Fibroblast of lung (primary cell): ENCODE measurements at regions not wholly inside any gene's neighbourhood (a gene's known extent, or its start where the extent isn't known, plus 50 kb on each side); places are given as distances from the start of the nearest gene placed in this dataset.

ENCODE experiments used
- DNase-seq, 2 donors: peaks; one replicate each; pipeline versions ENCODE4 v3.0.0 to v3.0.0-alpha.2; 2010; ENCODE audit warnings: low read depth in 2 of 2
- H2AFZ ChIP-seq: 2 replicates; pipeline ENCODE4 v1.5.1; 2012; ENCODE audit warnings: low read length, control low read depth, inconsistent platforms
- H3K27ac ChIP-seq: 2 replicates; pipeline ENCODE4 v1.5.1; 2011; ENCODE audit warnings: low read length, control low read depth; ENCODE audit not compliant: insufficient read depth
- H3K27me3 ChIP-seq: 2 replicates; pipeline ENCODE4 v1.5.1; 2011; ENCODE audit warnings: mild to moderate bottlenecking, low read length; ENCODE audit not compliant: control insufficient read depth, insufficient read depth
- H3K36me3 ChIP-seq: 2 replicates; pipeline ENCODE4 v1.5.1; 2011; ENCODE audit warnings: low read length; ENCODE audit not compliant: control insufficient read depth, insufficient read depth
- H3K4me1 ChIP-seq: 2 replicates; pipeline ENCODE4 v1.5.1; 2011; ENCODE audit warnings: low read length; ENCODE audit not compliant: control insufficient read depth, insufficient read depth; ENCODE audit errors: extremely low read depth
- H3K4me2 ChIP-seq: 2 replicates; pipeline ENCODE4 v1.5.1; 2011; ENCODE audit warnings: low read length, control low read depth; ENCODE audit not compliant: insufficient read depth; ENCODE audit errors: extremely low read depth
- H3K4me3 ChIP-seq, 4 experiments: fragments of 200-600 bp in 1 of 4; sonication (generic) in 1 of 4; replicated peaks in 1 of 4; 2 replicates each; pipeline ENCODE4 v1.5.1; 2011 to 2016; ENCODE audit warnings: low read length in 4 of 4, low read depth in 3 of 4, mild to moderate bottlenecking in 3 of 4, control low read depth in 2 of 4, inconsistent platforms in 1 of 4, mixed read lengths in 1 of 4; ENCODE audit not compliant: insufficient read depth in 1 of 4; ENCODE audit errors: control extremely low read depth in 1 of 4
- H3K79me2 ChIP-seq: 2 replicates; pipeline ENCODE4 v1.5.1; 2012; ENCODE audit warnings: mild to moderate bottlenecking, low read length, inconsistent platforms; ENCODE audit not compliant: control insufficient read depth, insufficient read depth
- H3K9ac ChIP-seq: 2 replicates; pipeline ENCODE4 v1.5.1; 2011; ENCODE audit warnings: mild to moderate bottlenecking, low read length, control low read depth; ENCODE audit not compliant: insufficient read depth
- H3K9me3 ChIP-seq: 2 replicates; pipeline ENCODE4 v1.5.1; 2012; ENCODE audit warnings: low read depth, low read length; ENCODE audit not compliant: control insufficient read depth, insufficient read depth
- H4K20me1 ChIP-seq: 2 replicates; pipeline ENCODE4 v1.5.1; 2011; ENCODE audit warnings: low read length; ENCODE audit not compliant: control insufficient read depth, insufficient read depth; ENCODE audit errors: extremely low read depth
- CTCF ChIP-seq, 2 donors: IDR thresholded peaks in 1 of 2; conservative IDR thresholded peaks in 1 of 2; 1 replicate in 1 of 2; 2 replicates in 1 of 2; pipeline ENCODE4 v1.5.1; 2011 to 2012; ENCODE audit warnings: low read length in 2 of 2, control low read depth in 1 of 2, inconsistent platforms in 1 of 2, low read depth in 1 of 2, mild to moderate bottlenecking in 1 of 2
- EZH2 ChIP-seq: IDR thresholded peaks from 2 replicates; pipeline ENCODE4 v1.5.1; 2012; ENCODE audit warnings: low read length, control low read depth, mild to moderate bottlenecking; ENCODE audit errors: missing control alignments

GRCh38 chr2:116145031-116145430 is 1669.5 kb upstream of the DDX18 start:
- no peak overlapping the region for H3K4me2 ChIP-seq
- H3K36me3 ChIP-seq, result no peaks in the 10 kb centered on the region
- no peaks in the 10 kb centered on the region for H3K4me1 ChIP-seq
- H3K27ac ChIP-seq, result no peak overlapping the region
- H2AFZ ChIP-seq, result no peak overlapping the region
- H3K9me3 ChIP-seq, result no peaks in the 10 kb centered on the region
- no peak for TF ChIP-seq CTCF (conservative IDR thresholded peaks at IDR 0.05 in 1 of 2, IDR thresholded peaks at IDR 0.05 in 1 of 2; ENCODE audit: low read depth in 1 of 2, low read length in 2 of 2)
- no peak for TF ChIP-seq EZH2
- H3K9ac ChIP-seq, result no peak overlapping the region
- H4K20me1 ChIP-seq, result no peaks in the 10 kb centered on the region
- no peaks in the 10 kb centered on the region for H3K79me2 ChIP-seq
- H3K4me3 ChIP-seq, result no peak overlapping the region
- DNase-seq, result no peak
- no peaks in the 10 kb centered on the region for H3K27me3 ChIP-seq

GRCh38 chr2:116148361-116148760 is 1666.1 kb upstream of the DDX18 start:
- no peaks in the 10 kb centered on the region for H3K9me3 ChIP-seq
- TF ChIP-seq CTCF (conservative IDR thresholded peaks at IDR 0.05 in 1 of 2, IDR thresholded peaks at IDR 0.05 in 1 of 2; ENCODE audit: low read depth in 1 of 2, low read length in 2 of 2), result no peak
- TF ChIP-seq EZH2, result no peak
- no peak overlapping the region for H3K4me3 ChIP-seq
- no peak overlapping the region for H3K9ac ChIP-seq
- H3K4me2 ChIP-seq, result no peak overlapping the region
- H2AFZ ChIP-seq, result no peak overlapping the region
- no peak overlapping the region for H3K27ac ChIP-seq
- no peaks in the 10 kb centered on the region for H3K79me2 ChIP-seq
- H3K36me3 ChIP-seq, result no peaks in the 10 kb centered on the region
- no peak for DNase-seq
- no peaks in the 10 kb centered on the region for H3K27me3 ChIP-seq
- no peaks in the 10 kb centered on the region for H4K20me1 ChIP-seq
- H3K4me1 ChIP-seq, result no peaks in the 10 kb centered on the region

GRCh38 chr2:116153729-116154128 is 1660.8 kb upstream of the DDX18 start:
- no peaks in the 10 kb centered on the region for H3K36me3 ChIP-seq
- no peaks in the 10 kb centered on the region for H4K20me1 ChIP-seq
- DNase-seq, result no peak
- H3K27ac ChIP-seq, result no peak overlapping the region
- no peak for TF ChIP-seq CTCF (conservative IDR thresholded peaks at IDR 0.05 in 1 of 2, IDR thresholded peaks at IDR 0.05 in 1 of 2; ENCODE audit: low read depth in 1 of 2, low read length in 2 of 2)
- TF ChIP-seq EZH2, result no peak
- H3K79me2 ChIP-seq, result no peaks in the 10 kb centered on the region
- no peaks in the 10 kb centered on the region for H3K9me3 ChIP-seq
- H2AFZ ChIP-seq, result no peak overlapping the region
- H3K4me3 ChIP-seq, result no peak overlapping the region
- H3K9ac ChIP-seq, result no peak overlapping the region
- H3K4me1 ChIP-seq, result no peaks in the 10 kb centered on the region
- no peak overlapping the region for H3K4me2 ChIP-seq
- H3K27me3 ChIP-seq, result no peaks in the 10 kb centered on the region
